Kidney epithelial cell (primary cell): ENCODE measurements at regions not wholly inside any gene's neighbourhood (a gene's known extent, or its start where the extent isn't known, plus 50 kb on each side); places are given as distances from the start of the nearest gene placed in this dataset.

Source experiments
- DNase-seq: peaks from one replicate; pipeline ENCODE4 v3.0.0-alpha.2; 2010; ENCODE audit warnings: low read depth
- H3K27me3 ChIP-seq: 2 replicates; pipeline ENCODE4 v1.6.0; 2011; ENCODE audit warnings: low read length; ENCODE audit not compliant: control insufficient read depth, insufficient read depth
- H3K36me3 ChIP-seq: 2 replicates; pipeline ENCODE4 v1.5.1; 2011; ENCODE audit warnings: low read length; ENCODE audit not compliant: control insufficient read depth, insufficient read depth
- H3K4me3 ChIP-seq: 2 replicates; pipeline ENCODE4 v1.5.1; 2011; ENCODE audit warnings: low read depth, mild to moderate bottlenecking, control low read depth, low read length
- CTCF ChIP-seq: IDR thresholded peaks from 2 replicates; pipeline ENCODE4 v1.5.1; 2011; ENCODE audit warnings: mild to moderate bottlenecking, moderate library complexity, low read length, control low read depth, inconsistent platforms; ENCODE audit not compliant: insufficient read depth, poor library complexity, severe bottlenecking

GRCh38 chrX:87391742-87392141 is 125.9 kb upstream of the KLHL4 start:
- H3K27me3 ChIP-seq = no peaks in the 10 kb centered on the region
- no peak for DNase-seq
- TF ChIP-seq CTCF = no peak

GRCh38 chrX:87392369-87392768 is 125.2 kb upstream of the KLHL4 start:
- Histone ChIP-seq H3K27me3 (no peaks in the 10 kb centered on the region), H3K36me3 (no peaks in the 10 kb centered on the region), H3K4me3 (no peak overlapping the region)
- no peak for TF ChIP-seq CTCF
- DNase-seq = no peak

More at GRCh38 chrX:87391742-87392141, 125.9 kb upstream of the KLHL4 start:
- Histone ChIP-seq H3K36me3 (no peaks in the 10 kb centered on the region), H3K4me3 (no peak overlapping the region)

- H3K4me3 ChIP-seq = no peak overlapping the region
- no peaks in the 10 kb centered on the region for H3K36me3 ChIP-seq
- DNase-seq = no peak
- H3K27me3 ChIP-seq = no peaks in the 10 kb centered on the region
- no peak for TF ChIP-seq CTCF
These were observed 120.3 kb upstream of the KLHL4 start for GRCh38 chrX:87397103-87397886.

- TF ChIP-seq CTCF = no peak
- no peak for DNase-seq
- Histone ChIP-seq H3K4me3 (no peak overlapping the region), H3K27me3 (no peaks in the 10 kb centered on the region), H3K36me3 (no peaks in the 10 kb centered on the region)
These were observed 115.3 kb upstream of the KLHL4 start for GRCh38 chrX:87402256-87402655.

- H3K36me3 ChIP-seq = no peaks in the 10 kb centered on the region
- H3K4me3 ChIP-seq = no peak overlapping the region
- no peak for DNase-seq
- no peak for TF ChIP-seq CTCF
- no peaks in the 10 kb centered on the region for H3K27me3 ChIP-seq
These were observed 114.1 kb upstream of the KLHL4 start for GRCh38 chrX:87403551-87403950.

GRCh38 chrX:87409113-87409841 is 108.3 kb upstream of the KLHL4 start:
- no peak for TF ChIP-seq CTCF
- H3K27me3 ChIP-seq = no peaks in the 10 kb centered on the region
- no peak overlapping the region for H3K4me3 ChIP-seq
- peak; percentile 83 for DNase-seq
- no peaks in the 10 kb centered on the region for H3K36me3 ChIP-seq
